ENCODE measurements at regions not wholly inside any gene's neighbourhood (a gene's known extent, or its start where the extent isn't known, plus 50 kb on each side); places are given as distances from the start of the nearest gene placed in this dataset.
"Not testable (repeated sequence)": the region's sequence is repeated elsewhere in the genome, so short reads cannot be mapped to it uniquely, and the experiment has no call there.

DNA sequence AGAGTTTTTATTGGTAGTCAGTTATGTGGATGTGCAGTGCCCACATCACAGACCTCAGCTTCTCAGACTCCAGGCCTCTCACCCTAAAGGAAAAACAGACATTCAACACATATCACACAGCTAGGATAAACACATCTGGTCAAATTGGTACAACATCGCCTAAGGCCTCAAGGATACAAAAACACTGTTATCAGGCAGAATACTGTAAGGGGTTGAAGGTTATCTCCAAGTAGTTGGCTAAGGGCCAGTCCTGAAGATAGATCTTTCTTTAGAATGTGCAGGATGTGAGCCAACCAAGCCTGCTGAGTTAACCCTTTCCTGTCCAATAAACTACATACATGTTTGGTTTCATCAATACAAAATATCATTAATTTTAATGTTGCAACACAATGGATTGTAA is 308.4 kb upstream of the GJE1 start:
- no peaks in the 10 kb centered on the region for H3K36me3 ChIP-seq (ENCODE audit: control insufficient read depth in 1 of 2, insufficient read depth in 2 of 2, low read length in 2 of 2)
- no peak overlapping the region for H3K27ac ChIP-seq (ENCODE audit: low read length)
- no peaks in the 10 kb centered on the region for H3K4me1 ChIP-seq (ENCODE audit: control insufficient read depth in 1 of 2, insufficient read depth in 2 of 2, low read length in 2 of 2)
- H3K27me3 ChIP-seq (ENCODE audit: low read depth, low read length) = no peaks in the 10 kb centered on the region
- peaks cover 0 to 5% of the 10 kb centered on the region in 2 donors for H3K9me3 ChIP-seq (ENCODE audit: control insufficient read depth in 1 of 2, low read length in 2 of 2)
- H3K4me3 ChIP-seq (ENCODE audit: low read depth in 1 of 2, low read length in 2 of 2) = no peak overlapping the region

DNA sequence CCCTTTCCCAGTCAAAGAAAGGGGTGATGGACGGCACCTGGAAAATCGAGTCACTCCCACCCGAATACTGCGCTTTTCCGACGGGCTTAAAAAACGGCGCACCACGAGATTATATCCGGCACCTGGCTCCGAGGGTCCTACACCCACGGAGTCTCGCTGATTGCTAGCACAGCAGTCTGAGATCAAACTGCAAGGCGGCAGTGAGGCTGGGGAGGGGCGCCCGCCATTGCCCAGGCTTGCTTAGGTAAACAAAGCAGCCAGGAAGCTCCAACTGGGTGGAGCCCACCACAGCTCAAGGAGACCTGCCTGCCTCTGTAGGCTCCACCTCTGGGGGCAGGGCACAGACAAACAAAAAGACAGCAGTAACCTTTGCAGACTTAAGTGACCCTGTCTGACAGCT is 317.7 kb upstream of the GJE1 start:
- H3K9me3 ChIP-seq (ENCODE audit: control insufficient read depth in 1 of 2, low read length in 2 of 2); H3K36me3 ChIP-seq (ENCODE audit: control insufficient read depth in 1 of 2, insufficient read depth in 2 of 2, low read length in 2 of 2); H3K27ac ChIP-seq (ENCODE audit: low read length); H3K4me1 ChIP-seq (ENCODE audit: control insufficient read depth in 1 of 2, insufficient read depth in 2 of 2, low read length in 2 of 2); H3K27me3 ChIP-seq (ENCODE audit: low read depth, low read length); H3K4me3 ChIP-seq (ENCODE audit: low read depth in 1 of 2, low read length in 2 of 2): not testable (repeated sequence)

- H3K9me3 ChIP-seq (ENCODE audit: control insufficient read depth in 1 of 2, low read length in 2 of 2) = no peaks in the 10 kb centered on the region
- H3K27me3 ChIP-seq (ENCODE audit: low read depth, low read length) = no peaks in the 10 kb centered on the region
- H3K4me1 ChIP-seq (ENCODE audit: control insufficient read depth in 1 of 2, insufficient read depth in 2 of 2, low read length in 2 of 2) = no peaks in the 10 kb centered on the region
- H3K4me3 ChIP-seq (ENCODE audit: low read depth in 1 of 2, low read length in 2 of 2) = no peak overlapping the region
- H3K27ac ChIP-seq (ENCODE audit: low read length) = no peak overlapping the region
- no peaks in the 10 kb centered on the region for H3K36me3 ChIP-seq (ENCODE audit: control insufficient read depth in 1 of 2, insufficient read depth in 2 of 2, low read length in 2 of 2)
Observed at GRCh38 chr6:141809901-141810300, 322.8 kb upstream of the GJE1 start.

DNA sequence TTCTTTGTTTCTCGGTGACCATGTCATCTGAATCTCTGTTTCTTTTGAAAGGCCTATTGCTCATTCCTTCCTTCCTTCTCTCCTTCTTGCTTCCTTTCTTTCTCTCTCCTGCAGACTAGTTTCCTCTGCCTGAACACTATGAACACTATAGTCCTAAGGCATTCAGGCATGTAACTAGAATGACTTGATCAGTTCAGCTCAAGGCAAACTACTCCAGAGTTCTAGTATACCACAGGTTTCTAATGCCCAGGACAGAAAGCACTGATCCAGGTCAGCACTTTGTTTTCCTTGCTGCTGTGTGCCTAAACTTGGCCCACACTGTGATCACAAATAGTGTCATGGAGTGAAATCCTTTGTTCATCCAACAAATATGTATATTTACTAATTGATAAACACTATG is 324.1 kb upstream of the GJE1 start:
- Histone ChIP-seq H3K4me3 (ENCODE audit: low read depth in 1 of 2, low read length in 2 of 2) (no peak overlapping the region), H3K27me3 (ENCODE audit: low read depth, low read length) (no peaks in the 10 kb centered on the region), H3K27ac (ENCODE audit: low read length) (no peak overlapping the region), H3K9me3 (ENCODE audit: control insufficient read depth in 1 of 2, low read length in 2 of 2) (no peaks in the 10 kb centered on the region), H3K4me1 (ENCODE audit: control insufficient read depth in 1 of 2, insufficient read depth in 2 of 2, low read length in 2 of 2) (no peaks in the 10 kb centered on the region), H3K36me3 (ENCODE audit: control insufficient read depth in 1 of 2, insufficient read depth in 2 of 2, low read length in 2 of 2) (no peaks in the 10 kb centered on the region)

DNA sequence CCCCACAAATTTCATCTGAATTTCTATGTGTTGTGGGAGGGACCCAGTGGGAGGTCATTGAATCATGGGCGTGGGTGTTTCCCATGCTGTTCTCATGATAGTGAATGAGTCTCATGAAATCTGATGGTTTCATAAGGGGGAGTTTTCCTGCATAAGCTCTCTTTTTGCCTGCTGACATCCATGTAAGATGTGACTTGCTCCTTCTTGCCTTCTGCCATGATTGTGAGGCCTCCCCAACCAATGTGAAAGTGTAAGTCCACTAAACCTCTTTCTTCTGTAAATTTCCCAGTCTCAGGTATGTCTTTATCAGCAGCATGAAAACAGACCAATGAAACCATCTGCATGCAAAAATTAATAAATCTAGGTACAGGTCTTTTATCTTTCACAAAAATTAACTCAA is 331.8 kb upstream of the GJE1 start:
- H3K9me3 ChIP-seq (ENCODE audit: control insufficient read depth in 1 of 2, low read length in 2 of 2); H3K27me3 ChIP-seq (ENCODE audit: low read depth, low read length); H3K27ac ChIP-seq (ENCODE audit: low read length); H3K36me3 ChIP-seq (ENCODE audit: control insufficient read depth in 1 of 2, insufficient read depth in 2 of 2, low read length in 2 of 2); H3K4me1 ChIP-seq (ENCODE audit: control insufficient read depth in 1 of 2, insufficient read depth in 2 of 2, low read length in 2 of 2); H3K4me3 ChIP-seq (ENCODE audit: low read depth in 1 of 2, low read length in 2 of 2): not testable (repeated sequence)

DNA sequence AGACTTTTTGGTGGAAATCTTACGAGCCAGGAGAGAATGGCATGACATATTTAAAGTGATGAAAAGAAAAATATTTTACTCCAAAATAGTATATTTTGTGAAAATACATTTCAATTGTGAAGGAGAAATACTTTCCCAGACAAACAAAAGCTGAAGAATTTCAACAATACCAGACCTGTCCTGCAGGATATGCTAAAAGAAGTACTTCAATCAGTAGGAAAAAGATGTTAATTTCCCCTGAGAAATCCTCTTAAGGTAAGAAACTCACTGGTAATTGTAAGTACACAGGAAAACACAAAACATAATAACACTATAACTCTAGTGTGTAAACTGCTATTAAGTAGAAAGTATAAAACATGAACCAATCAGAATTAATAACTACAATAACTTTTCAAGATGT is 341.8 kb upstream of the GJE1 start:
- Histone ChIP-seq H3K36me3 (ENCODE audit: control insufficient read depth in 1 of 2, insufficient read depth in 2 of 2, low read length in 2 of 2) (no peaks in the 10 kb centered on the region), H3K4me1 (ENCODE audit: control insufficient read depth in 1 of 2, insufficient read depth in 2 of 2, low read length in 2 of 2) (no peaks in the 10 kb centered on the region), H3K27me3 (ENCODE audit: low read depth, low read length) (no peaks in the 10 kb centered on the region), H3K9me3 (ENCODE audit: control insufficient read depth in 1 of 2, low read length in 2 of 2) (no peaks in the 10 kb centered on the region), H3K27ac (ENCODE audit: low read length) (no peak overlapping the region), H3K4me3 (ENCODE audit: low read depth in 1 of 2, low read length in 2 of 2) (no peak overlapping the region)

- no peaks in the 10 kb centered on the region for H3K4me1 ChIP-seq (ENCODE audit: control insufficient read depth in 1 of 2, insufficient read depth in 2 of 2, low read length in 2 of 2)
- H3K27me3 ChIP-seq (ENCODE audit: low read depth, low read length) = no peaks in the 10 kb centered on the region
- no peaks in the 10 kb centered on the region for H3K9me3 ChIP-seq (ENCODE audit: control insufficient read depth in 1 of 2, low read length in 2 of 2)
- H3K36me3 ChIP-seq (ENCODE audit: control insufficient read depth in 1 of 2, insufficient read depth in 2 of 2, low read length in 2 of 2) = no peaks in the 10 kb centered on the region
- no peak overlapping the region for H3K27ac ChIP-seq (ENCODE audit: low read length)
- no peak overlapping the region for H3K4me3 ChIP-seq (ENCODE audit: low read depth in 1 of 2, low read length in 2 of 2)
Observed at GRCh38 chr6:141788096-141788495, 344.6 kb upstream of the GJE1 start.

DNA sequence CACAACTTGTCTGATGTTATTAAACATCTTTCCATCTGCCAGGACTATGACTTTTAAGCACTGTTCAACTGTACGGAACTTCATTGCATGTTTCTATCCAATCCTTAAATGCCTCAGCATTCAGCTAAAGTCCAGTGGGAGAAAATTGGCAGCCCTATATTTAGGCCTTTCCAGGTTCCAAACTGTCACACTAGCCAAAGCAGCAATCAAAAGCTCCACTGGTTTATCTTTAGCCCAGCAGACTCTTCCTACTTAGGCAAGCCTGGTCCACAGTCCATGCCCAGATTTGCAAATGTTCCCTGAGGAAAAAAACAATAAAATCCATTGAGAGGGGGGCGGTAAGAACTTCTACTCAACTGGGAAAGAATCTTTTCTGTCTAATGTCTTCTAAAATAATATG is 349.1 kb upstream of the GJE1 start:
- H3K9me3 ChIP-seq (ENCODE audit: control insufficient read depth in 1 of 2, low read length in 2 of 2) = no peaks in the 10 kb centered on the region
- no peaks in the 10 kb centered on the region for H3K4me1 ChIP-seq (ENCODE audit: control insufficient read depth in 1 of 2, insufficient read depth in 2 of 2, low read length in 2 of 2)
- no peaks in the 10 kb centered on the region for H3K27me3 ChIP-seq (ENCODE audit: low read depth, low read length)
- H3K36me3 ChIP-seq (ENCODE audit: control insufficient read depth in 1 of 2, insufficient read depth in 2 of 2, low read length in 2 of 2) = no peaks in the 10 kb centered on the region
- H3K4me3 ChIP-seq (ENCODE audit: low read depth in 1 of 2, low read length in 2 of 2) = no peak overlapping the region
- no peak overlapping the region for H3K27ac ChIP-seq (ENCODE audit: low read length)

- Histone ChIP-seq H3K9me3 (ENCODE audit: control insufficient read depth in 1 of 2, low read length in 2 of 2) (no peaks in the 10 kb centered on the region), H3K27me3 (ENCODE audit: low read depth, low read length) (no peaks in the 10 kb centered on the region), H3K36me3 (ENCODE audit: control insufficient read depth in 1 of 2, insufficient read depth in 2 of 2, low read length in 2 of 2) (no peaks in the 10 kb centered on the region), H3K4me3 (ENCODE audit: low read depth in 1 of 2, low read length in 2 of 2) (no peak overlapping the region), H3K4me1 (ENCODE audit: control insufficient read depth in 1 of 2, insufficient read depth in 2 of 2, low read length in 2 of 2) (no peaks in the 10 kb centered on the region), H3K27ac (ENCODE audit: low read length) (no peak overlapping the region)
Observed at GRCh38 chr6:141780296-141780695, 352.4 kb upstream of the GJE1 start.

GRCh38 chr6:141764388-141764787 is 368.3 kb upstream of the GJE1 start:
- no peak overlapping the region for H3K4me3 ChIP-seq (ENCODE audit: low read depth in 1 of 2, low read length in 2 of 2)
- peaks cover 0 to 3% of the 10 kb centered on the region in 2 donors for H3K9me3 ChIP-seq (ENCODE audit: control insufficient read depth in 1 of 2, low read length in 2 of 2)
- no peaks in the 10 kb centered on the region for H3K4me1 ChIP-seq (ENCODE audit: control insufficient read depth in 1 of 2, insufficient read depth in 2 of 2, low read length in 2 of 2)
- no peak overlapping the region for H3K27ac ChIP-seq (ENCODE audit: low read length)
- no peaks in the 10 kb centered on the region for H3K36me3 ChIP-seq (ENCODE audit: control insufficient read depth in 1 of 2, insufficient read depth in 2 of 2, low read length in 2 of 2)
- H3K27me3 ChIP-seq (ENCODE audit: low read depth, low read length) = no peaks in the 10 kb centered on the region

GRCh38 chr6:141758430-141758829 is 374.3 kb upstream of the GJE1 start:
- no peak overlapping the region for H3K27ac ChIP-seq (ENCODE audit: low read length)
- H3K9me3 ChIP-seq (ENCODE audit: control insufficient read depth in 1 of 2, low read length in 2 of 2) = peaks cover 0 to 3% of the 10 kb centered on the region in 2 donors
- H3K4me1 ChIP-seq (ENCODE audit: control insufficient read depth in 1 of 2, insufficient read depth in 2 of 2, low read length in 2 of 2) = no peaks in the 10 kb centered on the region
- H3K4me3 ChIP-seq (ENCODE audit: low read depth in 1 of 2, low read length in 2 of 2) = no peak overlapping the region
- H3K36me3 ChIP-seq (ENCODE audit: control insufficient read depth in 1 of 2, insufficient read depth in 2 of 2, low read length in 2 of 2) = no peaks in the 10 kb centered on the region
- H3K27me3 ChIP-seq (ENCODE audit: low read depth, low read length) = no peaks in the 10 kb centered on the region

DNA sequence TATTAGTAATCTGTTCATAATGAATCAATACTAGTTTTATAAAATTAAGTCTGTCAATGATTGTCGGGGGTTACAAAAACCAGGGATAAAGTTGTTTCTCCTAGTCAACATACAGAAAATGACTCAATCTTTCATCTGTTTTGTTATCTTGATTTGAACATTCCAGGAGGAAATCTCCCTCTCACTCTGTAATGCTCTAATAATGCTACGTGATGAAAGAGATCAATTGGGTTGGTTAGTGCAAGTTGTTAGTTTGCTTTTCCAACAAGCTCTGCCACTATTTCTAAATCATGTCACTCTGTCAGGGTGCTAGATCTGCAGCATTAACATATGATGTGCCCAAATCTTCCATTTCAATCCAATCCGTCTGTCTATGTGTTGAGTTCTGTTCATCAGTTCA is 379.5 kb upstream of the GJE1 start:
- H3K4me1 ChIP-seq (ENCODE audit: control insufficient read depth in 1 of 2, insufficient read depth in 2 of 2, low read length in 2 of 2) = no peaks in the 10 kb centered on the region
- no peaks in the 10 kb centered on the region for H3K9me3 ChIP-seq (ENCODE audit: control insufficient read depth in 1 of 2, low read length in 2 of 2)
- no peak overlapping the region for H3K4me3 ChIP-seq (ENCODE audit: low read depth in 1 of 2, low read length in 2 of 2)
- H3K27me3 ChIP-seq (ENCODE audit: low read depth, low read length) = no peaks in the 10 kb centered on the region
- no peaks in the 10 kb centered on the region for H3K36me3 ChIP-seq (ENCODE audit: control insufficient read depth in 1 of 2, insufficient read depth in 2 of 2, low read length in 2 of 2)
- H3K27ac ChIP-seq (ENCODE audit: low read length) = no peak overlapping the region
